ENCODE measurements at regions not wholly inside any gene's neighbourhood (a gene's known extent, or its start where the extent isn't known, plus 50 kb on each side); places are given as distances from the start of the nearest gene placed in this dataset.

GRCh38 chr1:72848997-72849396 lies 566.7 kb upstream of the NEGR1 start:
- no peak for TF ChIP-seq CTCF (IDR thresholded peaks at IDR 0.05; ENCODE audit: borderline replicate concordance, extremely low read depth, low read length, poor library complexity, severe bottlenecking)
- no peak for TF ChIP-seq EZH2 (IDR thresholded peaks at IDR 0.05; ENCODE audit: borderline replicate concordance, low read depth, low read length, severe bottlenecking)
